NCI-H748 treated with DMSO at 0.1 percent for 48 hours (cell line): ENCODE measurements at regions not wholly inside any gene's neighbourhood (a gene's known extent, or its start where the extent isn't known, plus 50 kb on each side); places are given as distances from the start of the nearest gene placed in this dataset.

Source experiments
- DNase-seq: peaks from one replicate; lab custom pipeline; 2025; lab: John Stamatoyannopoulos, UW

DNA sequence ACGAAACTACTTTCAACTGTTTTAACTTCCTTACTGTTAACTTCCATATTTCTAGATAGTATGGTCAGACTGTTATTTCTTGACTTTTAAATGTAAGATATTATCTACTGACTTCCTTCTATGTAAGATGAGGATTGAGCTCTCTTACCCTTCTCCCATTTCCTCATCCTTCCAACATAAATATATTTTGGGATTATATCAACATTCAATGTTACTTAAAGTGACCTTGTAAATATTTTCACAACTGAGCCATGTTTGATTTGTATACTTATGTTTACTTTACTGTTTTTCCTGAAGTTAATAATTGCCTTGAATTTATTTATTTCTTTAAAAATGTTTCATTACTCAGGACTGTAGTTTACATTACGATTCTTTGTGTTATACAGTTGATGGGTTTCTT, 148.7 kb downstream of the ZIC5 start:
- no peak for DNase-seq

DNA sequence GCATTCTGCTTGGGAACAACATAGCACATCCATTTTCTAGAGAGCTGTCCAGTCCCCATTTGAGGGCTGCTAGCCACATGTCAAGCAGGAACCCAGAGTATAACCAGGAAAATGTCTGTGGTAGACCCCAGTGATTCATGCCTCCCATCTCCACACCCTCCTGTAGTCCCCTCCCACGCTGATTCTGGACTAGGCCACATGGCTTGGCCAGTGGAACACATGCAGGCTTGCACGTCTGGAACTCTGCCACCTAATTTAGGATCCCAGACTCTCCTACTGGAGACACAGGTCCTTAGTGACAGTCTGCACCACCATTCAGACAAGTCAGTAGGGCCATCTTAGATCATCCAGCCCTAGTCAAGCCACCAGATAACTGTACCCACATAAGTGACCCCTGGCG, 149.8 kb downstream of the ZIC5 start:
- DNase-seq: no peak

GRCh38 chr13:99819967-99820366, 151.6 kb downstream of the ZIC5 start:
- no peak for DNase-seq

DNA sequence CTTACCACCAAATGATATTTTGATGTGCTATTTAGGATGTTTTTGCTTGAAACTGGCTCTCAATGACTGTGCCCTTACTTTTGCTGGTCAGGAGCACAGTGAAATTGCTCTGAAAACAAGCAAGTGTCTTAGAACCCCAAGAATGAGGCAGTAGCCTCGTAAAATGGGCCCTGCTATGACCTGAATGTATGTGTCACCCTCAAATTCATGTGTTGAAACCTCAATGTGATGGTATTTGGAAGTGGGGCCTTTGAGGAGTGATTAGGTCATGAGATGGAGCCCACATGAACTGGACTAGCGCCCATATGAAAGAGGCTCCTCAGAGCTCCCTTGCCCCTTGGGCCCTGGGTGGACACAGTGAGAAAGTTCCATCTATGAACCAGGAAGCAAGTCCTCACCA, 155.2 kb downstream of the ZIC5 start:
- no peak for DNase-seq

- DNase-seq: no peak
These were observed 158.1 kb downstream of the ZIC5 start for GRCh38 chr13:99813336-99814095.

DNA sequence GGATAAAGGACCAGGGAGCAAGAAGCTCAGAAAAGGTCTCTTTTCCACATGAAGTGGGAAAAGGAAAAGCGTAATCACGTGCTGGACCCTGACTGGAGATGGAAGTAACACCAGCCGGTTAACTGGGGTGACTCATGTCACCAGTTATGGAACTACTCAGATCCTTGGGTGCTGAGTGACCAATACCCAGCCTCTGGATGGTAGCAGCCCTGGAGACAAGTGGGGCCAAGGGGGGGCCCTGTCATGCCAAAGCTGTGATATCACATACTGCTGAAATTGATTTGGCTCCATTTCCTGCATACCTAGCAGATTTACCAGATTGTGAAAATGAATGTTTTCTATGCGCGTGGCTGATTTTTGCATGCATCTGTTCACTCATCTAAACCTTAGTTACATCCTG, 158.9 kb downstream of the ZIC5 start:
- DNase-seq: no peak

GRCh38 chr13:99811067-99811700, 160.4 kb downstream of the ZIC5 start:
- no peak for DNase-seq

GRCh38 chr13:99809926-99810325, 161.6 kb downstream of the ZIC5 start:
- DNase-seq: no peak

- DNase-seq: no peak
These were observed 162.1 kb downstream of the ZIC5 start for GRCh38 chr13:99809496-99809895.

- no peak for DNase-seq
These were observed 162.8 kb downstream of the ZIC5 start for GRCh38 chr13:99808786-99809185.

GRCh38 chr13:99806671-99807070, 164.9 kb downstream of the ZIC5 start:
- no peak for DNase-seq

DNA sequence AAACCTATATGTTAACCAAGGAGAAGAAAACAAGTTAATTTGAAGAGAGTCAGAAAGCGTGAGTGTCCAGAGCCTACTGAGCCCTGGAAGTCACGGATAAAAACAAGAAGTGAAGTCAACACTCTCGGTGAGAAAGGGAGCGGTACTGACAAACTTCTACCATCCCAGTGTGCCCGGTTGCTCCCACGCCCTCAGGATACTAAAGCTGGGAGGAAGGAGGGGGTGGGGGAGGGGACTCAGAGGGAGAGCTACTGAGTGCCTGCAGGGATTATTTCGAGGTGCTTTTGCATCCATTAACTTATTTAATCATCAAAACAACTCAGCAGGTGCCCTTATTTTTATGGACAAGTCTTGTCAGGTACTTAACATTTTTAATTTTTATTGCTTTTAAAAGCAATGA, 166.2 kb downstream of the ZIC5 start:
- no peak for DNase-seq

GRCh38 chr13:99803141-99803540, 168.4 kb downstream of the ZIC5 start:
- no peak for DNase-seq

DNA sequence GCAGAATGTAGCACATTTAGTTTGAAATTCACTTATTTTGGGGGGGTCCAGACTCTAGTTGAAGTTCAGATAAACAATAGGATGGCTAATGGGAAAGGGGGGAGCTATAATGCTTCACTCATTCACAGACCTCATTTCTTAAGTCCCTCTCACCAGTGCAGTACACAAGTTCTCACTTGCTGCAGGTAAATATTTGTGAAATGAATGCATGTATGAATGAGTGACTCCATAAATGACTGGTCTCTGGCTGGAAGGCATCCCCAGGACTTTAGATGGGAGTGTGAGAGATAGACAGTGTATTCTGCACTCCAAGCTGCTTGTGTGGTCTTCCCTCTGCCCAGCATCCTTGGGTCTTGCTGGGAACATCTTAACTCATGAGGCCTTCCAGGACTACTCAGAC, 169.2 kb downstream of the ZIC5 start:
- DNase-seq: no peak

GRCh38 chr13:99800951-99801350, 170.6 kb downstream of the ZIC5 start:
- DNase-seq: no peak

GRCh38 chr13:99800011-99800410, 171.6 kb downstream of the ZIC5 start:
- DNase-seq: no peak

DNA sequence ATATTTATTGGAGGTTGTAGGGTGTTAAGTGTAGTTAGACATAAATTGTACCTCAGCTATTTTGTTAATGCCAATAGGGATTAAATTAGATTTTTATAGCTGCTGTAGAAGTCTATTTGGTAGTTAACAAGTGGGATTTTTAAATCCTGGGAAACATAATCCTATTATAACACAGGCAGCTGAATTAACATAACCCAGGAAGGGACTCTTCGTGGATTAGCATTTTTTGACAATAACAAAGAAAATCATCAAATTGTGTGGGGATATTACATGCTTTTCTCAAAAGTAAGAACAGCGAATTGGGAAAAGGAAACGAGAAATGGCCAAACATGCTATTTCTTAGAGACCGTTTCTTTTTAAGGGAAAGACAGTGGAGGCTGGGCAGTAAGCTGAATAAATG, 172.8 kb downstream of the ZIC5 start:
- no peak for DNase-seq

DNA sequence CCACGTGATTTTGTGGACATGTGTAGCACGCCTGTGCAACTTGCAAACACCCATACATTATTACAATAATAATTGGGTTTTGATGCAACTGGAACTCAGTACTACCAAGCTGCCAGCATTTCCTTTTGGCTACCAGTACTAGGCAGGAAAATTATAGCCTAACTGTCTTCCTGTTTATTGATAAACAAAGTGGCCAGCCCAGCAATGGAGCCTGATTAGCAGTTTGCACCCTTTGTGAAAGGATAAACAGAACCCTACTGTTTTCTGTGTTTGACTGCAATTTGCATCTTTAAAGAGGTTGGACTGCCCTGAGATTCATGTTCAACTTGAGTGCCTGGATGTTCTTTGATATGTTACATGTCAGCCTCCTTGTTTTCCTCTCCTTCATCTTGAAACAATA, 173.9 kb downstream of the ZIC5 start:
- no peak for DNase-seq

- DNase-seq: no peak
These were observed 175.3 kb downstream of the ZIC5 start for GRCh38 chr13:99796175-99796819.

- DNase-seq: no peak
These were observed 179.3 kb downstream of the ZIC5 start for GRCh38 chr13:99792079-99792921.

DNA sequence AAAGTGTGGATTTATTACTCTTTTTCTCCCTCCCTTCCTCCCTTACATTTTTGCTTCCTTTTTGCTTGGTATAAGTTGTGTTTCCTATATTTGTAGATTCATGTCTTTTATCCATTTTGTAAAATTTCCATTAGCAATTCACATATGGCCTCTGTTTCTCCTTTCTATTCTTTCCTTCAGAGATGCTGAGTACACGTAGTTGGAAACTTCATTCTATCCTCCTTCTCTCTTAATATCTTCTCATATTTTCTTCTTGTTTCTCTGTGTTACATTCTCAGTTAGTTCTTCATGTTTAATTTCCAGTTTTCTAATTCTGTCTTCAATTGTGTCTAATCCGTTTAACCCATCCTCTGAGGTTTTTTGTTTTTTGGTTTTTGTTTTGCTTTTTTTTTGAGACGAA, 188.9 kb downstream of the ZIC5 start:
- DNase-seq: no peak

GRCh38 chr13:99778500-99778899, 193.1 kb downstream of the ZIC5 start:
- no peak for DNase-seq

GRCh38 chr13:99777873-99778272, 193.7 kb downstream of the ZIC5 start:
- no peak for DNase-seq
